CD4-positive, alpha-beta T cell treated with Interleukin-12 subunit alpha and Interleukin-12 subunit beta, for 1 hour (primary cell): ENCODE measurements at regions not wholly inside any gene's neighbourhood (a gene's known extent, or its start where the extent isn't known, plus 50 kb on each side); places are given as distances from the start of the nearest gene placed in this dataset.

Experiments
- DNase-seq: peaks from one replicate; pipeline ENCODE4 v3.0.0-alpha.2; 2020

- DNase-seq, result no peak
These were observed 405.9 kb downstream of the NXPE2 start for GRCh38 chr11:115084231-115084630.

- no peak for DNase-seq
These were observed 407.3 kb downstream of the NXPE2 start for GRCh38 chr11:115085461-115086210.

GRCh38 chr11:115087791-115088190, 409.5 kb downstream of the NXPE2 start:
- no peak for DNase-seq

GRCh38 chr11:115092516-115092915, 411.7 kb downstream of the CADM1 start:
- DNase-seq, result no peak

GRCh38 chr11:115097796-115098408, 406.3 kb downstream of the CADM1 start:
- no peak for DNase-seq

GRCh38 chr11:115100706-115101105, 403.5 kb downstream of the CADM1 start:
- no peak for DNase-seq

GRCh38 chr11:115103921-115104320, 400.3 kb downstream of the CADM1 start:
- no peak for DNase-seq

- DNase-seq, result no peak
These were observed 399.3 kb downstream of the CADM1 start for GRCh38 chr11:115104851-115105453.

GRCh38 chr11:115111066-115111465, 393.1 kb downstream of the CADM1 start:
- no peak for DNase-seq

- DNase-seq, result no peak
These were observed 391.5 kb downstream of the CADM1 start for GRCh38 chr11:115112754-115113153.

- no peak for DNase-seq
These were observed 386.2 kb downstream of the CADM1 start for GRCh38 chr11:115117956-115118493.

- DNase-seq, result no peak
These were observed 385.1 kb downstream of the CADM1 start for GRCh38 chr11:115119146-115119545.
